Liver (tissue), 3 donors: ENCODE measurements at regions not wholly inside any gene's neighbourhood (a gene's known extent, or its start where the extent isn't known, plus 50 kb on each side); places are given as distances from the start of the nearest gene placed in this dataset.

Experiments used
- ATF3 ChIP-seq: IDR thresholded peaks from 2 replicates; pipeline ENCODE4 v1.6.1; 2016; ENCODE audit warnings: antibody characterized with exemption
- CTCF ChIP-seq: fragments of 150-350 bp; IDR thresholded peaks from 2 replicates; pipeline ENCODE4 v1.5.1; 2017; ENCODE audit warnings: improper control_type of control experiment, low read depth, low read length; ENCODE audit not compliant: missing input control
- EGR1 ChIP-seq, 2 donors: IDR thresholded peaks; 2 replicates each; pipeline ENCODE4 v1.6.1; 2016 to 2018; ENCODE audit warnings: antibody characterized with exemption in 2 of 2, low read depth in 2 of 2
- FOXA1 ChIP-seq: IDR thresholded peaks from 2 replicates; pipeline ENCODE4 v1.6.1; 2016; ENCODE audit warnings: antibody characterized with exemption
- GABPA ChIP-seq, 2 donors: IDR thresholded peaks in 1 of 2; conservative IDR thresholded peaks in 1 of 2; 2 replicates each; pipeline ENCODE4 v1.6.1; 2016; ENCODE audit warnings: antibody characterized with exemption in 2 of 2, mild to moderate bottlenecking in 1 of 2, moderate library complexity in 1 of 2
- HNF4G ChIP-seq: IDR thresholded peaks from 2 replicates; pipeline ENCODE4 v1.6.1; 2016; ENCODE audit warnings: antibody characterized with exemption
- RAD21 ChIP-seq, 2 donors: IDR thresholded peaks; 2 replicates each; pipeline ENCODE4 v1.6.1; 2016; ENCODE audit warnings: antibody characterized with exemption in 2 of 2, mild to moderate bottlenecking in 2 of 2
- REST ChIP-seq: IDR thresholded peaks from 2 replicates; pipeline ENCODE4 v1.6.1; 2016; ENCODE audit warnings: antibody characterized with exemption, mild to moderate bottlenecking
- RXRA ChIP-seq, 2 donors: IDR thresholded peaks; 2 replicates each; pipeline ENCODE4 v1.6.1; 2017 to 2018; ENCODE audit warnings: antibody characterized with exemption in 2 of 2, mild to moderate bottlenecking in 1 of 2
- SP1 ChIP-seq: IDR thresholded peaks from 2 replicates; pipeline ENCODE4 v1.6.1; 2018; ENCODE audit warnings: antibody characterized with exemption, mild to moderate bottlenecking
- TAF1 ChIP-seq: conservative IDR thresholded peaks from 2 replicates; pipeline ENCODE4 v1.6.1; 2016; ENCODE audit warnings: antibody characterized with exemption, mild to moderate bottlenecking
- YY1 ChIP-seq: IDR thresholded peaks from 2 replicates; pipeline ENCODE4 v1.6.1; 2016; ENCODE audit warnings: antibody characterized with exemption, mild to moderate bottlenecking
- donor health status: healthy.
- donor health status: healthy.

GRCh38 chr4:100017637-100018310 lies 67.7 kb upstream of the H2AZ1 start:
- TF ChIP-seq CTCF (no peak), YY1 (no peak), SP1 (no peak), ATF3 (no peak), REST (no peak), TAF1 (no peak), RAD21 (IDR thresholded peaks at IDR 0.05) (no peak), HNF4G (no peak), GABPA (IDR thresholded peaks at IDR 0.05 in 1 of 2, conservative IDR thresholded peaks at IDR 0.05 in 1 of 2) (no peak), FOXA1 (no peak), EGR1 (IDR thresholded peaks at IDR 0.05; ENCODE audit: low read depth in 2 of 2) (no peak), RXRA (IDR thresholded peaks at IDR 0.05) (no peak)
